Neural cell (in vitro differentiated cells): ENCODE measurements at regions not wholly inside any gene's neighbourhood (a gene's known extent, or its start where the extent isn't known, plus 50 kb on each side); places are given as distances from the start of the nearest gene placed in this dataset.

Experiments used
- H2AFZ ChIP-seq: fragments of 200-600, 300-800 bp; sonication (generic), shearing (Covaris generic); 2 replicates; pipeline ENCODE4 v1.6.0; 2014; ENCODE audit warnings: low read depth, mild to moderate bottlenecking, antibody characterized with exemption, low read length, moderate library complexity
- H3F3A ChIP-seq: fragments of 200-600 bp; shearing (Covaris generic); 2 replicates; pipeline ENCODE4 v1.6.1; 2016; ENCODE audit warnings: mild to moderate bottlenecking, moderate library complexity, mixed read lengths, antibody characterized with exemption, low read length; ENCODE audit not compliant: insufficient read depth, poor library complexity, severe bottlenecking
- H3K27ac ChIP-seq: fragments of 200-600, 300-800 bp; sonication (generic), shearing (Covaris generic); 2 replicates; pipeline ENCODE4 v1.5.1; 2014; ENCODE audit warnings: mild to moderate bottlenecking, low read length, moderate library complexity
- H3K27me3 ChIP-seq: fragments of 300-800, 200-600 bp; sonication (generic), shearing (Covaris generic); 2 replicates; pipeline ENCODE4 v1.6.0; 2014; ENCODE audit warnings: mild to moderate bottlenecking, low read depth, low read length, moderate library complexity; ENCODE audit not compliant: insufficient read depth
- H3K36me3 ChIP-seq: fragments of 300-800, 200-600 bp; sonication (generic), shearing (Covaris generic); 2 replicates; pipeline ENCODE4 v1.5.1; 2014; ENCODE audit warnings: mild to moderate bottlenecking, antibody characterized with exemption, low read length, moderate library complexity; ENCODE audit not compliant: insufficient read depth
- H3K4me2 ChIP-seq: fragments of 300-800, 200-600 bp; sonication (generic), shearing (Covaris generic); 2 replicates; pipeline ENCODE4 v1.6.0; 2014; ENCODE audit warnings: mild to moderate bottlenecking, low read length
- H3K4me3 ChIP-seq: fragments of 300-800, 200-600 bp; sonication (generic), shearing (Covaris generic); 2 replicates; pipeline ENCODE4 v1.5.1; 2014; ENCODE audit warnings: mild to moderate bottlenecking, low read length, moderate library complexity
- H3K79me2 ChIP-seq: fragments of 200-600 bp; shearing (Covaris generic); replicated peaks from 2 replicates; pipeline ENCODE4 v1.6.0; 2014; ENCODE audit warnings: mild to moderate bottlenecking, low read length, moderate library complexity; ENCODE audit not compliant: insufficient read depth
- H3K9ac ChIP-seq: fragments of 300-800, 200-600 bp; sonication (generic), shearing (Covaris generic); 2 replicates; pipeline ENCODE4 v1.6.1; 2016; ENCODE audit warnings: mild to moderate bottlenecking, low read length, mixed read lengths
- H3K9me2 ChIP-seq: fragments of 200-600 bp; shearing (Covaris generic); 2 replicates; pipeline ENCODE4 v1.6.1; 2016; ENCODE audit warnings: mild to moderate bottlenecking, low read length, mixed read lengths; ENCODE audit not compliant: insufficient read depth
- H3K9me3 ChIP-seq: fragments of 200-600, 300-800 bp; sonication (generic), shearing (Covaris generic); 2 replicates; pipeline ENCODE4 v1.6.1; 2016; ENCODE audit warnings: mild to moderate bottlenecking, mixed run types, low read length, moderate library complexity, mixed read lengths
- H4K20me1 ChIP-seq: fragments of 200-600 bp; shearing (Covaris generic); 2 replicates; pipeline ENCODE4 v1.6.1; 2016; ENCODE audit warnings: mild to moderate bottlenecking, mixed run types; ENCODE audit not compliant: insufficient read depth
- CTCF ChIP-seq: fragments of 450-650 bp; IDR thresholded peaks from 2 replicates; pipeline ENCODE4 v1.5.1; 2014; ENCODE audit warnings: antibody characterized with exemption, mild to moderate bottlenecking, moderate library complexity; ENCODE audit not compliant: poor library complexity, severe bottlenecking
- EP300 ChIP-seq: fragments of 450-650 bp; conservative IDR thresholded peaks from 2 replicates; pipeline ENCODE4 v1.6.1; 2014; ENCODE audit warnings: antibody characterized with exemption, mild to moderate bottlenecking, moderate library complexity; ENCODE audit not compliant: poor library complexity, severe bottlenecking
- EZH2 ChIP-seq: fragments of 200-600, 300-800 bp; shearing (Covaris generic), sonication (generic); IDR thresholded peaks from 2 replicates; pipeline ENCODE4 v1.6.1; 2014; ENCODE audit warnings: antibody characterized with exemption, low read length, borderline replicate concordance, mild to moderate bottlenecking; ENCODE audit not compliant: insufficient read depth, poor library complexity, severe bottlenecking
- MXI1 ChIP-seq: fragments of 450-650 bp; conservative IDR thresholded peaks from 2 replicates; pipeline ENCODE4 v1.6.1; 2014; ENCODE audit warnings: antibody characterized with exemption, mild to moderate bottlenecking; ENCODE audit not compliant: poor library complexity, severe bottlenecking
- RAD21 ChIP-seq: fragments of 450-650 bp; conservative IDR thresholded peaks from 2 replicates; pipeline ENCODE4 v1.6.1; 2014; ENCODE audit warnings: antibody characterized with exemption, mild to moderate bottlenecking, moderate library complexity
- REST ChIP-seq: IDR thresholded peaks from 2 replicates; pipeline ENCODE4 v1.6.1; 2012; ENCODE audit warnings: borderline replicate concordance
- SMC3 ChIP-seq: fragments of 450-650 bp; conservative IDR thresholded peaks from 2 replicates; pipeline ENCODE4 v1.6.1; 2014; ENCODE audit warnings: antibody characterized with exemption, mild to moderate bottlenecking, moderate library complexity; ENCODE audit not compliant: poor library complexity
- TAF1 ChIP-seq: IDR thresholded peaks from 2 replicates; pipeline ENCODE4 v1.6.1; 2012; ENCODE audit warnings: low read depth

- no peaks in the 10 kb centered on the region for H3K9me2 ChIP-seq
- no peak overlapping the region for H3K4me3 ChIP-seq
- H3K4me2 ChIP-seq, result no peak overlapping the region
- no peaks in the 10 kb centered on the region for H3K79me2 ChIP-seq
- no peaks in the 10 kb centered on the region for H3K9me3 ChIP-seq
- TF ChIP-seq REST, result no peak
- TF ChIP-seq TAF1, result no peak
- TF ChIP-seq EZH2, result no peak
- TF ChIP-seq RAD21, result no peak
- H3K27me3 ChIP-seq, result no peaks in the 10 kb centered on the region
- no peak overlapping the region for H3K9ac ChIP-seq
- H3F3A ChIP-seq, result no peaks in the 10 kb centered on the region
- no peaks in the 10 kb centered on the region for H3K36me3 ChIP-seq
- no peak overlapping the region for H3K27ac ChIP-seq
- H4K20me1 ChIP-seq, result no peaks in the 10 kb centered on the region
- no peak overlapping the region for H2AFZ ChIP-seq
Observed at GRCh38 chr20:7275645-7276237, 508.3 kb downstream of the BMP2 start.

- H3K9ac ChIP-seq, result no peak overlapping the region
- H3K36me3 ChIP-seq, result no peaks in the 10 kb centered on the region
- H3K9me3 ChIP-seq, result no peaks in the 10 kb centered on the region
- H3K79me2 ChIP-seq, result no peaks in the 10 kb centered on the region
- no peaks in the 10 kb centered on the region for H4K20me1 ChIP-seq
- H3F3A ChIP-seq, result no peaks in the 10 kb centered on the region
- no peaks in the 10 kb centered on the region for H3K9me2 ChIP-seq
- no peak overlapping the region for H3K4me3 ChIP-seq
- no peak overlapping the region for H3K27ac ChIP-seq
- no peaks in the 10 kb centered on the region for H3K27me3 ChIP-seq
- no peak overlapping the region for H3K4me2 ChIP-seq
- H2AFZ ChIP-seq, result no peak overlapping the region
- peak; percentile 89 for TF ChIP-seq CTCF
- peak; percentile 84 for TF ChIP-seq RAD21
- no peak for TF ChIP-seq EP300
- no peak for TF ChIP-seq MXI1
- TF ChIP-seq REST, result no peak
- TF ChIP-seq SMC3, result peak; percentile 90
Observed at GRCh38 chr20:7285918-7286556, 518.6 kb downstream of the BMP2 start.
